LoVo (cell line): ENCODE measurements at regions not wholly inside any gene's neighbourhood (a gene's known extent, or its start where the extent isn't known, plus 50 kb on each side); places are given as distances from the start of the nearest gene placed in this dataset.

Source experiments
- DNase-seq: peaks from one replicate; pipeline ENCODE4 v3.0.0-alpha.2; 2016; ENCODE audit warnings: low spot score

GRCh38 chr1:194338241-194338948 lies 1152.0 kb upstream of the B3GALT2 start:
- DNase-seq = no peak

- DNase-seq = no peak
Measured at GRCh38 chr1:194333240-194333639, 1146.8 kb upstream of the B3GALT2 start.

GRCh38 chr1:194331758-194332157 lies 1145.3 kb upstream of the B3GALT2 start:
- DNase-seq = no peak

GRCh38 chr1:194322751-194323150 lies 1136.3 kb upstream of the B3GALT2 start:
- no peak for DNase-seq

GRCh38 chr1:194318790-194319280 lies 1132.4 kb upstream of the B3GALT2 start:
- no peak for DNase-seq

- no peak for DNase-seq
Measured at GRCh38 chr1:194309697-194310096, 1123.3 kb upstream of the B3GALT2 start.

- DNase-seq = no peak
Measured at GRCh38 chr1:194309269-194309668, 1122.9 kb upstream of the B3GALT2 start.

GRCh38 chr1:194300776-194301175 lies 1114.4 kb upstream of the B3GALT2 start:
- DNase-seq = no peak

- DNase-seq = no peak
Measured at GRCh38 chr1:194300340-194300739, 1113.9 kb upstream of the B3GALT2 start.

GRCh38 chr1:194298007-194298598 lies 1111.7 kb upstream of the B3GALT2 start:
- DNase-seq = no peak

- no peak for DNase-seq
Measured at GRCh38 chr1:194297094-194297493, 1110.7 kb upstream of the B3GALT2 start.

GRCh38 chr1:194296201-194296600 lies 1109.8 kb upstream of the B3GALT2 start:
- DNase-seq = no peak

GRCh38 chr1:194295685-194296084 lies 1109.3 kb upstream of the B3GALT2 start:
- DNase-seq = peak; percentile 15

GRCh38 chr1:194293851-194294405 lies 1107.5 kb upstream of the B3GALT2 start:
- DNase-seq = no peak

GRCh38 chr1:194292966-194293365 lies 1106.6 kb upstream of the B3GALT2 start:
- no peak for DNase-seq

GRCh38 chr1:194289569-194290266 lies 1103.3 kb upstream of the B3GALT2 start:
- no peak for DNase-seq

- DNase-seq = no peak
Measured at GRCh38 chr1:194288238-194288637, 1101.8 kb upstream of the B3GALT2 start.

- no peak for DNase-seq
Measured at GRCh38 chr1:194281376-194281775, 1095.0 kb upstream of the B3GALT2 start.

GRCh38 chr1:194280463-194280862 lies 1094.0 kb upstream of the B3GALT2 start:
- DNase-seq = no peak

GRCh38 chr1:194279975-194280374 lies 1093.6 kb upstream of the B3GALT2 start:
- DNase-seq = no peak

GRCh38 chr1:194277927-194278326 lies 1091.5 kb upstream of the B3GALT2 start:
- DNase-seq = no peak

GRCh38 chr1:194273660-194274059 lies 1087.2 kb upstream of the B3GALT2 start:
- no peak for DNase-seq

- DNase-seq = no peak
Measured at GRCh38 chr1:194268839-194269238, 1082.4 kb upstream of the B3GALT2 start.
